GM19463 (cell line): ENCODE measurements at regions not wholly inside any gene's neighbourhood (a gene's known extent, or its start where the extent isn't known, plus 50 kb on each side); places are given as distances from the start of the nearest gene placed in this dataset.

Experiments used
- ATAC-seq: cut with Tn5 transposase; IDR thresholded peaks from one replicate; pipeline ENCODE4 v1.9.1; 2021; ENCODE audit warnings: mild to moderate bottlenecking, moderate library complexity; ENCODE audit not compliant: unreplicated experiment

GRCh38 chr4:166335256-166335938, 462.4 kb downstream of the TLL1 start:
- ATAC-seq = no peak

- no peak for ATAC-seq
These were observed 469.0 kb downstream of the TLL1 start for GRCh38 chr4:166341992-166342391.

- no peak for ATAC-seq
These were observed 490.2 kb downstream of the TLL1 start for GRCh38 chr4:166363198-166363597.

- no peak for ATAC-seq
These were observed 493.0 kb downstream of the TLL1 start for GRCh38 chr4:166366012-166366411.

- ATAC-seq = no peak
These were observed 504.5 kb downstream of the TLL1 start for GRCh38 chr4:166377578-166377977.

GRCh38 chr4:166386491-166387360, 513.7 kb downstream of the TLL1 start:
- ATAC-seq = no peak

GRCh38 chr4:166391501-166391900, 518.5 kb downstream of the TLL1 start:
- no peak for ATAC-seq

- no peak for ATAC-seq
These were observed 526.0 kb downstream of the TLL1 start for GRCh38 chr4:166399021-166399420.

- no peak for ATAC-seq
These were observed 527.3 kb downstream of the TLL1 start for GRCh38 chr4:166400270-166400894.

- ATAC-seq = no peak
These were observed 540.3 kb downstream of the TLL1 start for GRCh38 chr4:166413356-166413755.

GRCh38 chr4:166414431-166414830, 541.4 kb downstream of the TLL1 start:
- ATAC-seq = no peak

GRCh38 chr4:166415749-166416148, 542.7 kb downstream of the TLL1 start:
- no peak for ATAC-seq

GRCh38 chr4:166421556-166422156, 548.6 kb downstream of the TLL1 start:
- no peak for ATAC-seq

- no peak for ATAC-seq
These were observed 549.4 kb downstream of the TLL1 start for GRCh38 chr4:166422475-166422874.

- ATAC-seq = no peak
These were observed 553.3 kb downstream of the TLL1 start for GRCh38 chr4:166426300-166426863.

GRCh38 chr4:166432125-166432524, 559.1 kb downstream of the TLL1 start:
- no peak for ATAC-seq

GRCh38 chr4:166432842-166433241, 559.8 kb downstream of the TLL1 start:
- ATAC-seq = no peak

GRCh38 chr4:166435449-166435848, 562.4 kb downstream of the TLL1 start:
- ATAC-seq = no peak

GRCh38 chr4:166458756-166459155, 585.7 kb downstream of the TLL1 start:
- no peak for ATAC-seq

GRCh38 chr4:166459621-166460020, 586.6 kb downstream of the TLL1 start:
- ATAC-seq = no peak
